ENCODE measurements at regions not wholly inside any gene's neighbourhood (a gene's known extent, or its start where the extent isn't known, plus 50 kb on each side); places are given as distances from the start of the nearest gene placed in this dataset.

GRCh38 chr3:164498917-164499316, 579.4 kb downstream of the SI start:
- TF ChIP-seq CTCF (IDR thresholded peaks at IDR 0.05; ENCODE audit: low read depth, low read length, poor library complexity, severe bottlenecking) (no peak), EZH2phosphoT487 (IDR thresholded peaks at IDR 0.05; ENCODE audit: borderline replicate concordance, low read length) (no peak)

All from DOHH2 (cell line).